Loucy (cell line): ENCODE measurements at regions not wholly inside any gene's neighbourhood (a gene's known extent, or its start where the extent isn't known, plus 50 kb on each side); places are given as distances from the start of the nearest gene placed in this dataset.
A peak's percentile ranks its signal among the peaks of the same experiment; 100 is the strongest.

ENCODE experiments used
- H2AFZ ChIP-seq: fragments of 200-600 bp; sonication (generic); 2 replicates; pipeline ENCODE4 v1.6.0; 2016; ENCODE audit warnings: antibody characterized with exemption, mild to moderate bottlenecking, low read length, moderate library complexity
- H3F3A ChIP-seq: fragments of 200-600 bp; 2 replicates; pipeline ENCODE4 v1.6.0; 2016; ENCODE audit warnings: antibody characterized with exemption, low read depth, mild to moderate bottlenecking
- H3K27me3 ChIP-seq: fragments of 200-600 bp; sonication (generic); 2 replicates; pipeline ENCODE4 v1.6.1; 2014; ENCODE audit warnings: low read length, mild to moderate bottlenecking; ENCODE audit not compliant: insufficient read depth, poor library complexity, severe bottlenecking
- H3K36me3 ChIP-seq: fragments of 200-600 bp; sonication (generic); 2 replicates; pipeline ENCODE4 v1.6.1; 2016; ENCODE audit warnings: low read length; ENCODE audit not compliant: insufficient read depth
- H3K4me1 ChIP-seq: fragments of 200-600 bp; sonication (generic); 2 replicates; pipeline ENCODE4 v1.5.1; 2014; ENCODE audit warnings: low read length, mild to moderate bottlenecking; ENCODE audit not compliant: insufficient read depth, poor library complexity, severe bottlenecking
- H3K4me2 ChIP-seq: fragments of 200-600 bp; sonication (generic); 2 replicates; pipeline ENCODE4 v1.6.0; 2014; ENCODE audit warnings: antibody characterized with exemption, low read length, low read depth, mild to moderate bottlenecking; ENCODE audit not compliant: poor library complexity, severe bottlenecking
- H3K4me3 ChIP-seq: fragments of 200-600 bp; sonication (generic); 2 replicates; pipeline ENCODE4 v1.5.1; 2014; ENCODE audit warnings: low read length, mild to moderate bottlenecking, mixed read lengths; ENCODE audit not compliant: poor library complexity, severe bottlenecking
- H3K79me2 ChIP-seq: fragments of 200-600 bp; sonication (generic); 2 replicates; pipeline ENCODE4 v1.6.1; 2014; ENCODE audit warnings: low read length; ENCODE audit not compliant: insufficient read depth
- H3K9ac ChIP-seq: fragments of 200-600 bp; sonication (generic); 2 replicates; pipeline ENCODE4 v1.6.0; 2014; ENCODE audit warnings: mild to moderate bottlenecking, low read depth, low read length, moderate library complexity; ENCODE audit not compliant: poor library complexity, severe bottlenecking
- H3K9me2 ChIP-seq: fragments of 200-600 bp; sonication (generic); replicated peaks from 2 replicates; pipeline ENCODE4 v1.6.1; 2016; ENCODE audit warnings: low read depth, low read length, mixed read lengths
- H3K9me3 ChIP-seq: fragments of 200-600 bp; sonication (generic); 2 replicates; pipeline ENCODE4 v1.6.1; 2014; ENCODE audit warnings: mild to moderate bottlenecking, antibody characterized with exemption, low read length, low read depth; ENCODE audit not compliant: insufficient read depth
- H4K20me1 ChIP-seq: fragments of 200-600 bp; sonication (generic); 2 replicates; pipeline ENCODE4 v1.6.0; 2014; ENCODE audit warnings: antibody characterized with exemption, low read length, mild to moderate bottlenecking; ENCODE audit not compliant: insufficient read depth, poor library complexity, severe bottlenecking
- CTCF ChIP-seq: fragments of 200-600 bp; sonication (generic); conservative IDR thresholded peaks from 2 replicates; pipeline ENCODE4 v1.5.1; 2014; ENCODE audit warnings: mild to moderate bottlenecking, antibody characterized with exemption, low read length
- EZH2phosphoT487 ChIP-seq: fragments of 200-600 bp; IDR thresholded peaks from 2 replicates; pipeline ENCODE4 v1.6.1; 2018; ENCODE audit warnings: antibody characterized with exemption, mild to moderate bottlenecking, moderate library complexity, borderline replicate concordance

- no peak overlapping the region for H3K9ac ChIP-seq
- no peaks in the 10 kb centered on the region for H3K9me3 ChIP-seq
- no peaks in the 10 kb centered on the region for H3K36me3 ChIP-seq
- no peaks in the 10 kb centered on the region for H3K27me3 ChIP-seq
- H3K4me2 ChIP-seq: no peak overlapping the region
- no peaks in the 10 kb centered on the region for H3K79me2 ChIP-seq
- TF ChIP-seq CTCF: peak; percentile 28; the same call in 1 of the 2 replicates
- no peak for TF ChIP-seq EZH2phosphoT487
- peaks cover 18% of the 10 kb centered on the region for H3K4me1 ChIP-seq
- H2AFZ ChIP-seq: no peak overlapping the region
- H4K20me1 ChIP-seq: no peaks in the 10 kb centered on the region
- H3F3A ChIP-seq: no peaks in the 10 kb centered on the region
- no peaks in the 10 kb centered on the region for H3K9me2 ChIP-seq
- no peak overlapping the region for H3K4me3 ChIP-seq
Measured at GRCh38 chr6:81838724-81839426, 86.4 kb upstream of the TENT5A start.

DNA sequence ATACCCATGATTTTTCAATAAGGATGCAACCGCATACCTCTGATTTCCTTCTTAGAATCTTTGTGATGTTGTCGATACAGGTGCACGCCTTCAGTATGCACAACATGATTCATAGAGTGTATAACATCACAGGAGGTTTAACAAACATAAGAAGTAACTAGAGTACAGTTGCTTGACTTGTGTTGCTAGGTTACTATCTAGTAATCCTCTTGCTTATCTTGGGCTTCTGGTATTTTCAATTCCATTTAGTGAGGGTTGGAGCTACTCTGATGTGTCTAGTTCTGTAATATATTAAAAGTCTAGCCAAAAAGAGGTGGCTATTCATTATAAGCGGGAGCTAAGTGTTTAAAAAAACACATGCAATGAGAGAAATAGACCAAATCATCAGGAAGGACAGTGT lies 85.5 kb upstream of the TENT5A start:
- no peak for TF ChIP-seq CTCF
- TF ChIP-seq EZH2phosphoT487: no peak
- Histone ChIP-seq H2AFZ (no peak overlapping the region), H3K4me2 (no peak overlapping the region), H3K36me3 (no peaks in the 10 kb centered on the region), H3F3A (no peaks in the 10 kb centered on the region), H3K9me3 (no peaks in the 10 kb centered on the region), H3K4me3 (no peak overlapping the region), H3K9ac (no peak overlapping the region), H3K4me1 (peaks cover 11% of the 10 kb centered on the region), H3K79me2 (no peaks in the 10 kb centered on the region), H4K20me1 (no peaks in the 10 kb centered on the region), H3K9me2 (no peaks in the 10 kb centered on the region), H3K27me3 (no peaks in the 10 kb centered on the region)

- no peaks in the 10 kb centered on the region for H4K20me1 ChIP-seq
- no peaks in the 10 kb centered on the region for H3K9me3 ChIP-seq
- TF ChIP-seq EZH2phosphoT487: no peak
- no peak for TF ChIP-seq CTCF
- H3K79me2 ChIP-seq: no peaks in the 10 kb centered on the region
- no peaks in the 10 kb centered on the region for H3K36me3 ChIP-seq
- H3K4me3 ChIP-seq: no peak overlapping the region
- no peak overlapping the region for H2AFZ ChIP-seq
- H3K27me3 ChIP-seq: no peaks in the 10 kb centered on the region
- H3K4me1 ChIP-seq: peaks cover 3% of the 10 kb centered on the region
- no peaks in the 10 kb centered on the region for H3F3A ChIP-seq
- H3K4me2 ChIP-seq: no peak overlapping the region
- H3K9me2 ChIP-seq: no peaks in the 10 kb centered on the region
- H3K9ac ChIP-seq: no peak overlapping the region
Measured at GRCh38 chr6:81834141-81834681, 81.7 kb upstream of the TENT5A start.
